SU-DHL-6 (cell line): ENCODE measurements at regions not wholly inside any gene's neighbourhood (a gene's known extent, or its start where the extent isn't known, plus 50 kb on each side); places are given as distances from the start of the nearest gene placed in this dataset.

Experiments
- CTCF ChIP-seq: fragments of 200-600 bp; sonication (generic); IDR thresholded peaks from one replicate; pipeline ENCODE4 v1.5.1; 2017; ENCODE audit warnings: antibody characterized with exemption, mild to moderate bottlenecking, low read length, moderate library complexity; ENCODE audit not compliant: insufficient read depth, poor library complexity, severe bottlenecking
- EZH2phosphoT487 ChIP-seq: fragments of 200-600 bp; sonication (generic), shearing (Covaris generic); conservative IDR thresholded peaks from 2 replicates; pipeline ENCODE4 v1.6.1; 2018; ENCODE audit warnings: mild to moderate bottlenecking, antibody characterized with exemption, low read length, moderate library complexity, mixed read lengths

- TF ChIP-seq CTCF (no peak), EZH2phosphoT487 (no peak)
Measured at GRCh38 chr2:43078301-43078700, 148.1 kb downstream of the ZFP36L2 start.
